Kidney (tissue), 13 donors: ENCODE measurements at regions not wholly inside any gene's neighbourhood (a gene's known extent, or its start where the extent isn't known, plus 50 kb on each side); places are given as distances from the start of the nearest gene placed in this dataset.

Experiments used
- DNase-seq, 5 donors: peaks; one replicate each; pipeline ENCODE4 v3.0.0-alpha.2; 2013 to 2020
- FAIRE-seq: peaks from 2 replicates; lab custom pipeline; 2012; peaks lifted over from hg19 to GRCh38; lab: Jason Lieb, UNC
- H3K27ac ChIP-seq, 2 donors: one replicate each; pipeline ENCODE4 v1.7.0; 2013; ENCODE audit warnings: low read depth in 2 of 2, low read length in 2 of 2, inconsistent platforms in 1 of 2
- H3K27me3 ChIP-seq: one replicate; pipeline ENCODE4 v1.7.1; 2013; ENCODE audit warnings: low read length, inconsistent platforms; ENCODE audit not compliant: control insufficient read depth, insufficient read depth
- H3K36me3 ChIP-seq, 3 donors: one replicate each; pipeline versions ENCODE4 v1.7.0 to v1.7.1; 2013; ENCODE audit warnings: low read length in 3 of 3, control low read depth in 1 of 3, inconsistent platforms in 1 of 3; ENCODE audit not compliant: insufficient read depth in 3 of 3, control insufficient read depth in 2 of 3
- H3K4me1 ChIP-seq, 3 donors: one replicate each; pipeline versions ENCODE4 v1.7.0 to v1.7.1; 2013; ENCODE audit warnings: low read length in 3 of 3, inconsistent platforms in 1 of 3, low read depth in 1 of 3; ENCODE audit not compliant: control insufficient read depth in 2 of 3, insufficient read depth in 2 of 3
- H3K4me3 ChIP-seq, 3 donors: one replicate each; pipeline versions ENCODE4 v1.7.0 to v1.8.1; 2013; ENCODE audit warnings: low read length in 3 of 3, control low read depth in 1 of 3, inconsistent platforms in 1 of 3
- H3K9ac ChIP-seq, 3 donors: one replicate each; pipeline versions ENCODE4 v1.7.0 to v1.7.1; 2013; ENCODE audit warnings: low read length in 3 of 3, control low read depth in 1 of 3, inconsistent platforms in 1 of 3
- H3K9me3 ChIP-seq, 3 donors: one replicate each; pipeline versions ENCODE4 v1.7.0 to v1.7.1; 2013; ENCODE audit warnings: low read length in 3 of 3, control low read depth in 1 of 3, inconsistent platforms in 1 of 3; ENCODE audit not compliant: control insufficient read depth in 2 of 3, insufficient read depth in 1 of 3
- CTCF ChIP-seq: IDR thresholded peaks from 3 replicates; pipeline ENCODE4 v1.5.1; 2012; ENCODE audit warnings: mild to moderate bottlenecking, moderate library complexity, borderline replicate concordance; ENCODE audit not compliant: insufficient read depth; ENCODE audit errors: extremely low read depth
- intact Hi-C: fragments of 100-400 bp; cut with DNase I; formaldehyde crosslinking; loops from one replicate; pipeline ENCODE4 v1.11.1; 2022
- donor health status: control.
- donor health status: control.
- donor health status: control.
- donor health status: control.
- donor health status: control.
- donor health status: DM: yes; HTN: yes; CAD: no.
- donor health status: Normal renal cell carcinoma (clear cell type).

GRCh38 chr2:59912042-59912441 is 641.4 kb downstream of the BCL11A start:
- H3K27me3 ChIP-seq: no peaks in the 10 kb centered on the region
- H3K36me3 ChIP-seq: no peaks in the 10 kb centered on the region
- DNase-seq (no peak), FAIRE-seq (no peak)
- no peaks in the 10 kb centered on the region for H3K4me1 ChIP-seq
- H3K9ac ChIP-seq: no peak overlapping the region
- intact Hi-C loops: no loop called here
- no peak for TF ChIP-seq CTCF
- no peak overlapping the region for H3K27ac ChIP-seq
- no peak overlapping the region for H3K4me3 ChIP-seq
- H3K9me3 ChIP-seq: no peaks in the 10 kb centered on the region

- no peak for FAIRE-seq
- intact Hi-C loops: no loop called here
- Histone ChIP-seq H3K27me3 (no peaks in the 10 kb centered on the region), H3K9ac (no peak overlapping the region), H3K36me3 (no peaks in the 10 kb centered on the region), H3K27ac (no peak overlapping the region), H3K4me1 (no peaks in the 10 kb centered on the region), H3K4me3 (no peak overlapping the region), H3K9me3 (no peaks in the 10 kb centered on the region)
- DNase-seq: no peak
- TF ChIP-seq CTCF: no peak
These were observed 643.3 kb downstream of the BCL11A start for GRCh38 chr2:59910166-59910565.

GRCh38 chr2:59909147-59909546 is 644.3 kb downstream of the BCL11A start:
- H3K27ac ChIP-seq: no peak overlapping the region
- no peak overlapping the region for H3K9ac ChIP-seq
- no peak for FAIRE-seq
- H3K4me1 ChIP-seq: no peaks in the 10 kb centered on the region
- intact Hi-C loops: no loop called here
- DNase-seq: no peak
- H3K36me3 ChIP-seq: no peaks in the 10 kb centered on the region
- H3K27me3 ChIP-seq: no peaks in the 10 kb centered on the region
- no peak for TF ChIP-seq CTCF
- H3K9me3 ChIP-seq: no peaks in the 10 kb centered on the region
- H3K4me3 ChIP-seq: no peak overlapping the region

GRCh38 chr2:59905731-59906130 is 647.7 kb downstream of the BCL11A start:
- Histone ChIP-seq H3K9me3 (no peaks in the 10 kb centered on the region), H3K27ac (no peak overlapping the region), H3K9ac (no peak overlapping the region), H3K4me3 (no peak overlapping the region), H3K36me3 (no peaks in the 10 kb centered on the region), H3K4me1 (no peaks in the 10 kb centered on the region), H3K27me3 (no peaks in the 10 kb centered on the region)
- FAIRE-seq (no peak), DNase-seq (no peak)
- TF ChIP-seq CTCF: no peak
- intact Hi-C loops: no loop called here
